Esophagus squamous epithelium (tissue), 4 donors: ENCODE measurements at regions not wholly inside any gene's neighbourhood (a gene's known extent, or its start where the extent isn't known, plus 50 kb on each side); places are given as distances from the start of the nearest gene placed in this dataset.

Source experiments
- POLR2A ChIP-seq, 4 donors: fragments of 450-650 bp; IDR thresholded peaks; one replicate each; pipeline ENCODE4 v1.6.1; 2017; ENCODE audit warnings: antibody characterized with exemption in 4 of 4, mild to moderate bottlenecking in 4 of 4, moderate library complexity in 3 of 4
- TF ChIP-seq, protein P1 (sequence below), 6 experiments: fragments of 450-650 bp in 4 of 6; fragments of 200-600 bp in 2 of 6; sonication (generic) in 2 of 6; IDR thresholded peaks; one replicate each; pipeline ENCODE4 v1.5.1; 2016 to 2019; ENCODE audit warnings: antibody characterized with exemption in 6 of 6, mild to moderate bottlenecking in 4 of 6, moderate library complexity in 4 of 6

DNA sequence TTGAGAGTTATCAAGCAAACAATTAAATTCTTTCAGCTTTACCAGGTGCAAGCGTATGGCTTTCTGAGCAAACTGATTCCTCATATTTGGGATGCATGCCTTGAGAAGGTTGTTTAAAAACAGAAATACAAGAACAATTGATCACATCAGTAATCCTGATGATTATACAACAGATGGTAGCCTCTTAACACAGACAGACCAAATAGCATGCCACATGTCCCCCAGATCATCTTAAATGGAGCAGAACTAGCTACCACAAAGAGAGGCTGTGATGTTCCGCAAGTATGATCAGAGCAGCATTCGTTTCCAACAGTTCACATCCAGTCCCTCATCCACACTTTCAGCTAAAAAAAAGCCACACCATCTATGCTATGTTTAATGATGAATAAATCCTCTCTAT is 246.2 kb upstream of the NRSN1 start:
- no peak for TF ChIP-seq POLR2A (IDR thresholded peaks at IDR 0.05)
- TF ChIP-seq, protein P1, sequence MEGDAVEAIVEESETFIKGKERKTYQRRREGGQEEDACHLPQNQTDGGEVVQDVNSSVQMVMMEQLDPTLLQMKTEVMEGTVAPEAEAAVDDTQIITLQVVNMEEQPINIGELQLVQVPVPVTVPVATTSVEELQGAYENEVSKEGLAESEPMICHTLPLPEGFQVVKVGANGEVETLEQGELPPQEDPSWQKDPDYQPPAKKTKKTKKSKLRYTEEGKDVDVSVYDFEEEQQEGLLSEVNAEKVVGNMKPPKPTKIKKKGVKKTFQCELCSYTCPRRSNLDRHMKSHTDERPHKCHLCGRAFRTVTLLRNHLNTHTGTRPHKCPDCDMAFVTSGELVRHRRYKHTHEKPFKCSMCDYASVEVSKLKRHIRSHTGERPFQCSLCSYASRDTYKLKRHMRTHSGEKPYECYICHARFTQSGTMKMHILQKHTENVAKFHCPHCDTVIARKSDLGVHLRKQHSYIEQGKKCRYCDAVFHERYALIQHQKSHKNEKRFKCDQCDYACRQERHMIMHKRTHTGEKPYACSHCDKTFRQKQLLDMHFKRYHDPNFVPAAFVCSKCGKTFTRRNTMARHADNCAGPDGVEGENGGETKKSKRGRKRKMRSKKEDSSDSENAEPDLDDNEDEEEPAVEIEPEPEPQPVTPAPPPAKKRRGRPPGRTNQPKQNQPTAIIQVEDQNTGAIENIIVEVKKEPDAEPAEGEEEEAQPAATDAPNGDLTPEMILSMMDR (IDR thresholded peaks at IDR 0.05) = no peak
